OCI-M1 (cell line): ENCODE measurements at regions not wholly inside any gene's neighbourhood (a gene's known extent, or its start where the extent isn't known, plus 50 kb on each side); places are given as distances from the start of the nearest gene placed in this dataset.
A peak's percentile ranks its signal among the peaks of the same experiment; 100 is the strongest.

Source experiments
- DNase-seq: peaks from one replicate; lab custom pipeline; 2025; lab: John Stamatoyannopoulos, UW

- DNase-seq, result no peak
Measured at GRCh38 chr1:69315823-69316222, 251.9 kb upstream of the LRRC7 start.

- no peak for DNase-seq
Measured at GRCh38 chr1:69319287-69319686, 248.4 kb upstream of the LRRC7 start.

- DNase-seq, result peak; percentile 51
Measured at GRCh38 chr1:69320757-69321211, 246.9 kb upstream of the LRRC7 start.

DNA sequence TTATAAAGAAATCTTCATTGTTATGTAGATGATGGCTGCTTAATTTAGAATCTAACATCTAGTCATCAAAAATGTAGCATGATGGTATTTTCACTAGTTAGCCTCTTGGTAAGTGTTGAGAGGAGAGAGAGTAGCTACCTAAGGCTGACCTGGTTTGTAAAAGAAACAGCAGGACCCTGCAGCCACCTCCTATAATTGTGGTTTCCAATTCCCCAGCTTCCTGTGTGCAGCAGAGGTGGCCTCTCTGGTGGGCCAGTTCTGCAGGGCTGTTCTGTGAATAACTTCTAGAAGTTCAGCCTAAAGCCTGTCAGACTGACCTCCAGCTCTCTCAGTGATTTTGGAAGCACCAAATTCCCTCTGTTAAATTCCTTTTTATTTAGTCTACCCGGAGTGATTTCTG is 246.4 kb upstream of the LRRC7 start:
- DNase-seq, result no peak

GRCh38 chr1:69328186-69328585 is 239.5 kb upstream of the LRRC7 start:
- DNase-seq, result no peak

DNA sequence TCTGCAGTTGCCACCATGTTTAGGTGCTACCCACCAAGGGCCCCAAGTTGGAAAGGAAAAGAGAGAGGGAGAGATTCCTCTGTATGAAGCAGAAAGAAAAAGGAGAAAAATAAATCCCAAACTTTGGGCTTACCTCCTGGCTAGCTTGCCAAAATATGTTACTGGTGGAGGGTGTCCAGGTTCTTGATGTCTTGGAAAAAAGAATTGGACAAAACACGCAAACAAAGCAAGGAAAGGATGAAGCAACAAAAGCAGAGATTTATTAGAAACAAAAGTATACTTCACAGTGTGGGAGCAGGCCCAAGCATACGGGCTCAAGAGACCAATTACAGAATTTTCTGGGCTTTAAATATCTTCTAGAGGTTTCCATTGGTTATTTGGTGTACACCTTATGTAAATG is 204.5 kb upstream of the LRRC7 start:
- DNase-seq, result no peak

DNA sequence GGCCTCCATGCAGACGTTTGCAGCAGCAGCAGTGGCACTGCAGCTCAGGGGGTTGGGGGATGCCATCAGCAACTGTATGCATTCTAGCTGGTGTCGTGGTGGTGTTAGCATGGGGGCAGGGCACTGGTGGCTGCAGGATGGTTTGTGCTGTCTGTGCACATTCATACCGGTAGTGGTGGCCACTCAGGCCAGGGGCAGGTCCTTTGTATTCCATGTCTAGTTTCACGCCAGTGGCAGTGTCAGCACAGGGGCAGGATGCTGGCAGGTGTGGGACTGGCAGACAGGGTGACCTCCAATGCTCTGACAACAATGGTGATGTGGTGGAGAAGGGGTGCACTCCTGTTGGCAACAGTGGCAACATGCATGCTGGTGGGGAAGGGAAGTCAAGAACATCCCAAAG is 194.2 kb upstream of the LRRC7 start:
- DNase-seq, result no peak

GRCh38 chr1:69376408-69376807 is 191.3 kb upstream of the LRRC7 start:
- no peak for DNase-seq

DNA sequence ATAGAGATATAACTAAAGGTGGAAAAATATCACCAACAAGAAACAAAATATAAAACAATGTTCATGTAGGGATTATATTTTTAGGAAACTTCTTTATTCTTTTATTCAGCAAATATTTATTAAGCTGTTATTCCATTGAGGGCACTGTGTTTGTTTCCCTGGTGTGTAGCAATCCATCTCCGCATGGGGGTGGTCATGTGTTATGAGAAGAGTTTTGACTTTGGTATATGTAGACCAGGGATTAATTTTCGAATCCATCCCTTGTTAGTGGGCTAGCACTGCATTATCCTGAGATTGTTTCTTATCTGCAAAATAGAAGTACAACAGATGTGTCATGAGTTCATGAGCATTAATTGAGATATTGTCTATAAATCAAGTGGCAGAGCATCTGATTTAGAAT is 190.2 kb upstream of the LRRC7 start:
- DNase-seq, result peak; percentile 15

DNA sequence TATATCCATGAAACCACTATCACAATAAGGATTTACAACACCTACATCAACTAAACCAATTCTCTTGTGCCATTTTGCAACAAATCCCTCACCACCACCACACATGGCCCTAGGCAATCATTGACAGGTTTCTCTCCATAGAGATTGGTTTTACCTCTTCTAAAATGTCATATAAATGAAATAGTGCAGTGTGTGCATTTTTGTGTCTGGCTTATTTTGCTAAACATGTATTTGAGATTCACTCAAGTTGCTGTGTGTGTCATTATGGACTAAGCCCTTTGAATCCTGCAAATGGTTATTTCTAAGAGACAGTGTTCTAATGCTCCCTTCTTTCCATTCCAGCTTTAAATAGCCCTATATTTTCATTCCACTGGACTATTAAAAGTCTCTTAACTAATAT is 179.7 kb upstream of the LRRC7 start:
- no peak for DNase-seq

- DNase-seq, result no peak
Measured at GRCh38 chr1:69400128-69400527, 167.6 kb upstream of the LRRC7 start.

GRCh38 chr1:69401879-69402278 is 165.8 kb upstream of the LRRC7 start:
- DNase-seq, result no peak

DNA sequence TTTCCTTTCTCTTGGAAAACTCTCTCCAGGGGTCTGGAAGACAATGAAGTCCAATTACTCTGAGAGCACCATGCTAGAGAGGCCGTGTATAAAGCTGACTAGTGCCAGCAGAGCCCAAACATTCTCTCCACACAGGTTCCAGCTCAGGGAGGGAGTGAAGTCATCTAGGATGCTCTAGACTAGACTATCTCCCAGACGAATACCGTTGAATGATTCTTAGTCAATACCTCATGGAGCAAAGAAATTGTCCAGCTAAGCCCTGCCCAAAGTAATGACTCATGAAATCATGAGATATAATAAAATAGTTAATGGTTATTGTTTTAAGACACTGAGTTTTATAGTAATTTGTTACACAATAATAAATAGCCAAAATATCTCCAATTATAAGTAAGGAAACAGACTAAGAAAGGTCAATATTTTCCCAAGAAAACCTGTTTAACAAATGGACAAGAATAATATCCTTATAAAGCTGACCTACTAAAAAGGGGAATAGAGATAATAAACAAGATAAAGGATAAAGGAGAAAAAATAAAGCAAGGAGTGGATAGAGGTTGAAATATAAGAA is 163.9 kb upstream of the LRRC7 start:
- no peak for DNase-seq

GRCh38 chr1:69404486-69404885 is 163.2 kb upstream of the LRRC7 start:
- DNase-seq, result no peak

- DNase-seq, result no peak
Measured at GRCh38 chr1:69406244-69406643, 161.5 kb upstream of the LRRC7 start.

DNA sequence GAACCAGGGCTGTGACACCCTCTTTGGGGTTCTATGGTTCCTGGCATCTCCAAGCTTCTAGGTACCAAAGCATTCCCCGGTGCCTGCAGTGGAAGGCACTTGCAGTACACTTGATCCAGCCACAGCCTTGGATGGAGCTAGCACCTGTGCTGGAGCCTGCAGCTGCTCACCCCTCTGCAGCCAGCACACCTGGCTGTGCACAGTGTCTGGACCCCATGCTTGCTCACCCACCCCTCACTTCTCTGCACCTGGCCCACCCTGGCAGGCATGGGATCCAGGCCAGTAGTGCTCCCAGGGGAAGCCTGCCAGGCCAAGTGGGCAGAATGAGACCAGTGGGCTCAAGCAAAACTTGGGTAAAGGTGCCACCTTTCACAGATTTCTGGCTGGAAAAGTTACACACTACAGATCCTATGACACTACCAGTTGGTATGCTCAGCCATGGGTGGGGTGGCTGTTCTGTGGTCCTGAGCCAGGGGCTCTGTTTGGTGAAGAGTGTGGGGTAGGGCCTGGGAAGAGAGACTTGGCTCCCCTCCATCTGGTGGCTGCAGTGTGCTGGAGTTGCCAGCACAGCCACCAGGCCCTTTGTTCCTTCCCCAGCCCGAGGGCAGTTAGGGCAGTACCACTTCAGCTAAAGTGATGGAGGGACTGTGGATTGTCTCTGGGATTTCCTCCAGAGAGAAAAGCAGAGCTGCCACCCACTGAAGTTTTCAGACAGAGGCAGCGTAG is 157.8 kb upstream of the LRRC7 start:
- DNase-seq, result no peak

DNA sequence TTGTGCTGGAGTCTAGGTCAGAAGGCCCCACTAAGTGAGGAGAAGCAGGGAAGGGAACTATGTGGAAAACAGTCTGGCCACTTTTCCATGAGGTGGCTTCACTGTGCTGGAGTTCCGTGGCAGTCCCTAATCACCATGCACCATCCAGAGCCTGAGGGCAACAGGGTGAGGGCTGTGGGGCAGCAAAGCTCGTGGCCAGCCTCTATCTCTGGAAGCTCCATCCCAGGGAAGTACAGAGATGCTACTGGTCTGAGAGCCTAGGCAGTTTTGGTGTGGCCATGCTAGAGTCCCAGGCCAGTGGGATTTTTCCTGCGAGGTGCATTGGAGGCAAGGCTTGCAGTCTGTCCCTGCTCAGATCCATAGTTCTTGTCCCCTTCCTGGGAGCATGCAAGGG is 157.3 kb upstream of the LRRC7 start:
- DNase-seq, result no peak

DNA sequence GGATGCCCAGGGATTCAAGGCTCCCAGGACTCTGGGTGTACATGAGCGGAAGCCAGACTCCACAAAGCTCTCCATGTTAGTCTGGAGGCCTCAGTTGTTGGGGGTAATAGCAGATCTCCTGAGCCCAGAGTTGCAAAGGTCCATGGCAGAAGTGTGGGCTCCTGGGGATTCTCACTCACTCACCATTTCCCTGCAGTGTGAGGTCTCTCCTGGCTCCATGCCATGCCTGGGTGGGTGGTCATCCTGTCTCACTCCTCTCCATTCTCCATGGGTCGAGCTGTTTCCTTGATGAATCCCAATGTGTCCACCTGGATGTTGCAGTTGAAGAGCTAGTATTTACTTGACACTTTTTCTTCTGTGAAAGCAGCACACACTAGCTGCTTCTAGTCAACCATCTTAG is 156.8 kb upstream of the LRRC7 start:
- no peak for DNase-seq

DNA sequence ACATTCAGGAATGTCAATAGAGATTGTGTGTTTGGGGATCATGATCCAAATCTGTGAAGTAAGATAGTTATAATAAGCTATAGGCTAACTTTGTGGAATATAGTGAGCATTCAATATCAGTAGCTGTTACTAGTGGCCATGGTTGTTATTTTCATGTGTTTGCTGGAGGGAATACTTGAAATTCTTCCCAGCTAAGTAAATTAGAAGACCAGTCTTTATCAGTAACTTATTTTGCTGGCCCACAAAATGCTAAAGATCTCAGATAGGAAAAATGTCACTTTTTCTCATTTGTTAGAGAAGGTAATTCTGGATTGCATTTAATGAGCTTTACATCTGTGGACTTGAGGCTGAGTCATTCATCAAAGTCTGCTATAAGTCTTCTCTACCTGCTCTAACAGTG is 156.1 kb upstream of the LRRC7 start:
- no peak for DNase-seq

GRCh38 chr1:69413129-69413528 is 154.6 kb upstream of the LRRC7 start:
- DNase-seq, result no peak

DNA sequence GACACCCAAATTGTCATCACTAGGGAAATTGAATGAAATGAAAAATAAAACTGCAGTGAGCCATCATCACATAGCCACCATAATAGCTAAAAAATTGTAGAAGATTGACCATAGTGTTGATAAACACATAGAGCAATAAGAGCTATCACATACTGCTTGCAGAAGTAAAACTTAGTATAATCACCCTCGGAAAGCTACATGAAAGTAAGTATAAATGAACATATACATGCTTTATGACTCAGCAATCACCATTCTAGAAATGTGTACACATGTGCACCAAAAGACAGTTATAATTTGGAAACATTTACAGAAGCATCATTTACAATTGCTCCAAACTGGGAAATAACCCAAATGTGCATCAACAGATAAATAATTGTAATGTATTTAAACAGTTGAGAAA is 153.1 kb upstream of the LRRC7 start:
- DNase-seq, result no peak

DNA sequence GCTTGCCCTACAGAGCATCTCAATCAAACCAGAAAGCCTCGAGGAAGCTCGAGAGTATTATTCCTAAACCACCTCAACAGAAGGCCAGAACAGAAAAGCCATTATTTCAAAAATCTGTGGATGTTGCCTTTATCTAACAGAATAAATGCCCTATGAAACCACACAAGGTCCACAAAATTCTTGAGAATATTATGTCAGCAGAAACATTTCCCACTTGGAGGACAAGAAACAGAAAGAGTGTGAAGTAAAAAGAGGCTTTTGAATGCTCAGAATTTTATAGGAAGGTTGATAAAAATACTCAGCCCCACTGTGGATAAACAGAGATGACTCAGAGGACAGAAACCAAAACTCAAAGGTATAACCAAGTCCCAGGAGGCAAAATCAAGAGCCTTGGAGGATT is 146.4 kb upstream of the LRRC7 start:
- no peak for DNase-seq

GRCh38 chr1:69425871-69426270 is 141.9 kb upstream of the LRRC7 start:
- DNase-seq, result no peak

- DNase-seq, result no peak
Measured at GRCh38 chr1:69426401-69426800, 141.3 kb upstream of the LRRC7 start.
